ENCODE measurements at regions not wholly inside any gene's neighbourhood (a gene's known extent, or its start where the extent isn't known, plus 50 kb on each side); places are given as distances from the start of the nearest gene placed in this dataset.

DNA sequence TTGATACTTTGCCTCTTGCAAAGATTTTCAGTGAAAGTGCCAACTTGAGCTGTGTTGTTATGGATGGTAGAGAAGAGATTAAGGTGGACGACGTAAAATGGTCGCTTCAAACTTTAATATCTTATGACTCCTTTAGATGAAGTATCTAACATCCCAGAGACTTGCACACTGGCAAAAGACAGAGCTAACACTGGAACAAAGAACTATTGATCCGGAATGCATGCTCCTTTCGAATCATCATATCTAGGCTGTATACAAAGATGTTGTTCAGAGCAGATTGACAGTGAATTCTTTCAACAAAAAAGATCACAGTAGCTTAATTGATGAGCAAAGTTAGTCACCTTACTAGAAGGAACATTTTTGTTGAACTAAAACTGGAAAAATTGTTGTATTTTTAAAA lies 592.7 kb downstream of the NXPH1 start:
- TF ChIP-seq, protein P1, sequence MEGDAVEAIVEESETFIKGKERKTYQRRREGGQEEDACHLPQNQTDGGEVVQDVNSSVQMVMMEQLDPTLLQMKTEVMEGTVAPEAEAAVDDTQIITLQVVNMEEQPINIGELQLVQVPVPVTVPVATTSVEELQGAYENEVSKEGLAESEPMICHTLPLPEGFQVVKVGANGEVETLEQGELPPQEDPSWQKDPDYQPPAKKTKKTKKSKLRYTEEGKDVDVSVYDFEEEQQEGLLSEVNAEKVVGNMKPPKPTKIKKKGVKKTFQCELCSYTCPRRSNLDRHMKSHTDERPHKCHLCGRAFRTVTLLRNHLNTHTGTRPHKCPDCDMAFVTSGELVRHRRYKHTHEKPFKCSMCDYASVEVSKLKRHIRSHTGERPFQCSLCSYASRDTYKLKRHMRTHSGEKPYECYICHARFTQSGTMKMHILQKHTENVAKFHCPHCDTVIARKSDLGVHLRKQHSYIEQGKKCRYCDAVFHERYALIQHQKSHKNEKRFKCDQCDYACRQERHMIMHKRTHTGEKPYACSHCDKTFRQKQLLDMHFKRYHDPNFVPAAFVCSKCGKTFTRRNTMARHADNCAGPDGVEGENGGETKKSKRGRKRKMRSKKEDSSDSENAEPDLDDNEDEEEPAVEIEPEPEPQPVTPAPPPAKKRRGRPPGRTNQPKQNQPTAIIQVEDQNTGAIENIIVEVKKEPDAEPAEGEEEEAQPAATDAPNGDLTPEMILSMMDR (IDR thresholded peaks at IDR 0.05), result no peak
- TF ChIP-seq ZFX (IDR thresholded peaks at IDR 0.05; ENCODE audit: borderline replicate concordance), result no peak
